K562 (cell line): ENCODE measurements at regions not wholly inside any gene's neighbourhood (a gene's known extent, or its start where the extent isn't known, plus 50 kb on each side); places are given as distances from the start of the nearest gene placed in this dataset.

Source experiments
- ATAC-seq: fragments of 200-7000 bp; cut with Tn5 transposase; 3 replicates; pipeline ENCODE4 v1.9.1; 2020; ENCODE audit warnings: moderate library complexity
- BruUV-seq: library from RNA; stranded (reverse); fragments of 400-500 nt; replicated peaks from 2 replicates; lab custom pipeline; 2021; lab: Mats Ljungman, UMichigan
- CTCF ChIA-PET: fragments of 300-600 bp; formaldehyde crosslinking; extraction: SDS; loops from one replicate; lab custom pipeline; 2021; ENCODE audit warnings: low intra/inter-chr PET ratio; lab: Yijun Ruan, JAX
- POLR2A ChIA-PET: fragments of 300-600, 350-650 bp; sonication (Branson Sonifier 250); formaldehyde crosslinking; extraction: SDS; loops from one replicate; lab custom pipeline; 2021; ENCODE audit warnings: antibody characterized with exemption, inconsistent platforms; lab: Yijun Ruan, JAX
- DNase-seq, 4 experiments: peaks; one replicate each; pipeline versions ENCODE4 v3.0.0 to v3.0.0-alpha.2; 2011 to 2018; ENCODE audit warnings: low spot score in 3 of 4, mixed read lengths in 3 of 4; ENCODE audit errors: extremely low read depth in 1 of 4
- FAIRE-seq: peaks from 2 replicates; lab custom pipeline; 2011; peaks lifted over from hg19 to GRCh38; lab: Jason Lieb, UNC
- H2AFZ ChIP-seq: 2 replicates; pipeline ENCODE4 v1.6.0; 2011; ENCODE audit warnings: low read depth, low read length, control low read depth, inconsistent platforms
- H3K27ac ChIP-seq: fragments of 200-600 bp; 3 replicates; pipeline ENCODE4 v1.8.0; 2011; ENCODE audit warnings: low read depth, mild to moderate bottlenecking, control low read depth, inconsistent platforms, low read length, moderate library complexity, mixed read lengths; ENCODE audit errors: extremely low read depth
- H3K27me3 ChIP-seq, 2 experiments: fragments of 300-600 bp in 1 of 2; 2 replicates in 1 of 2; 3 replicates in 1 of 2; pipeline versions ENCODE4 v1.6.0 to v1.8.0; 2011; ENCODE audit warnings: inconsistent platforms in 2 of 2, low read length in 2 of 2, mild to moderate bottlenecking in 1 of 2, mixed read lengths in 1 of 2, moderate library complexity in 1 of 2; ENCODE audit not compliant: control insufficient read depth in 2 of 2, insufficient read depth in 2 of 2
- H3K36me3 ChIP-seq: fragments of 300-600 bp; 3 replicates; pipeline ENCODE4 v1.8.0; 2011; ENCODE audit warnings: mild to moderate bottlenecking, low read length, inconsistent platforms; ENCODE audit not compliant: control insufficient read depth, insufficient read depth
- H3K4me1 ChIP-seq, 2 experiments: fragments of 200-600 bp in 1 of 2; replicated peaks in 1 of 2; 2 replicates in 1 of 2; 3 replicates in 1 of 2; pipeline versions ENCODE4 v1.5.1 to v1.8.0; 2011; ENCODE audit warnings: inconsistent platforms in 2 of 2, low read length in 2 of 2, mild to moderate bottlenecking in 1 of 2, mixed read lengths in 1 of 2, moderate library complexity in 1 of 2; ENCODE audit not compliant: control insufficient read depth in 2 of 2, insufficient read depth in 2 of 2
- H3K4me2 ChIP-seq: 2 replicates; pipeline ENCODE4 v1.6.1; 2011; ENCODE audit warnings: low read length, control low read depth, inconsistent platforms, mixed read lengths; ENCODE audit not compliant: insufficient read depth
- H3K4me3 ChIP-seq: fragments of 200-600 bp; sonication (generic), shearing (Covaris generic); 2 replicates; pipeline ENCODE4 v1.5.1; 2016; ENCODE audit warnings: control low read depth, inconsistent platforms
- H3K79me2 ChIP-seq: fragments of 200-600 bp; 3 replicates; pipeline ENCODE4 v1.8.0; 2011; ENCODE audit warnings: low read length, inconsistent platforms; ENCODE audit not compliant: control insufficient read depth, insufficient read depth
- H3K9ac ChIP-seq, 2 experiments: 2 replicates each; pipeline versions ENCODE4 v1.6.0 to v1.6.1; 2011; ENCODE audit warnings: low read depth in 2 of 2, low read length in 2 of 2, control low read depth in 1 of 2, inconsistent platforms in 1 of 2, mild to moderate bottlenecking in 1 of 2, mixed read lengths in 1 of 2; ENCODE audit not compliant: insufficient read depth in 1 of 2
- H3K9me1 ChIP-seq: one replicate; pipeline ENCODE4 v1.6.0; 2011; ENCODE audit warnings: inconsistent platforms, mild to moderate bottlenecking, low read length, moderate library complexity; ENCODE audit not compliant: control insufficient read depth, insufficient read depth
- H3K9me3 ChIP-seq: replicated peaks from 2 replicates; pipeline ENCODE4 v1.5.1; 2011; ENCODE audit warnings: low read depth, low read length, inconsistent platforms; ENCODE audit not compliant: control insufficient read depth, insufficient read depth
- H4K20me1 ChIP-seq: replicated peaks from 2 replicates; pipeline ENCODE4 v1.6.1; 2011; ENCODE audit warnings: low read length, inconsistent platforms, mixed read lengths; ENCODE audit not compliant: control insufficient read depth, insufficient read depth
- ARID2 ChIP-seq: fragments of 450-650 bp; IDR thresholded peaks from 2 replicates; pipeline ENCODE4 v1.6.1; 2017; ENCODE audit warnings: antibody characterized with exemption, mild to moderate bottlenecking
- BCOR ChIP-seq: fragments of 450-650 bp; IDR thresholded peaks from 2 replicates; pipeline ENCODE4 v1.6.1; 2016
- CGGBP1 ChIP-seq: fragments of 250-450 bp; sonication (Bioruptor Pico); IDR thresholded peaks from 2 replicates; pipeline ENCODE4 v1.9.0; 2021; ENCODE audit warnings: mild to moderate bottlenecking
- CREBBP ChIP-seq: IDR thresholded peaks from one replicate; pipeline ENCODE4 v1.6.1; 2012; ENCODE audit warnings: low read depth, mild to moderate bottlenecking, control low read depth, inconsistent platforms, low read length
- MEIS2 ChIP-seq: fragments of 450-650 bp; IDR thresholded peaks from 2 replicates; pipeline ENCODE4 v1.6.1; 2014; ENCODE audit warnings: mild to moderate bottlenecking; ENCODE audit not compliant: partially characterized antibody
- POLR3G ChIP-seq: IDR thresholded peaks from 2 replicates; pipeline ENCODE4 v1.6.1; 2011; ENCODE audit not compliant: insufficient read length, insufficient replicate concordance; ENCODE audit errors: extremely low read depth
- SMAD1 ChIP-seq: fragments of 150-350 bp; IDR thresholded peaks from 2 replicates; pipeline ENCODE4 v1.6.1; 2014; ENCODE audit warnings: low read length, low read depth; ENCODE audit not compliant: partially characterized antibody
- SOX6 ChIP-seq: fragments of 450-650 bp; IDR thresholded peaks from 2 replicates; pipeline ENCODE4 v1.6.1; 2014; ENCODE audit warnings: mild to moderate bottlenecking
- SPI1 ChIP-seq: IDR thresholded peaks from 2 replicates; pipeline ENCODE4 v1.6.1; 2011; ENCODE audit warnings: low read depth, low read length, control low read depth, borderline replicate concordance
- TAL1 ChIP-seq: fragments of 450-650 bp; IDR thresholded peaks from 2 replicates; pipeline ENCODE4 v1.6.1; 2016; ENCODE audit warnings: mild to moderate bottlenecking
- TCF3 ChIP-seq: sonication (generic); formaldehyde crosslinking; IDR thresholded peaks from 2 replicates; pipeline ENCODE4 v1.4.0; 2020; ENCODE audit warnings: mild to moderate bottlenecking, missing genetic modification reagents
- TRIM28 ChIP-seq: fragments of 450-650 bp; IDR thresholded peaks from 2 replicates; pipeline ENCODE4 v1.6.1; 2017
- ZNF449 ChIP-seq: fragments of 250-450 bp; sonication (Bioruptor Pico); IDR thresholded peaks from 2 replicates; pipeline ENCODE4 v1.8.0; 2022; ENCODE audit warnings: moderate library complexity, mild to moderate bottlenecking, inconsistent platforms
- ZNF561 ChIP-seq: fragments of 450-650 bp; formaldehyde crosslinking; conservative IDR thresholded peaks from 2 replicates; pipeline ENCODE4 v1.4.0; 2020; ENCODE audit warnings: mild to moderate bottlenecking, moderate library complexity
- WGBS: fragments of 100-300 bp; shearing (Covaris generic); methylation state at CpG from one replicate; pipeline ENCODE4 v1.1.6; 2016; ENCODE audit warnings: low coverage, mixed read lengths; ENCODE audit not compliant: insufficient coverage; ENCODE audit errors: missing lambda C conversion rate; 5-methylcytosine and 5-hydroxymethylcytosine counted together
- in situ Hi-C: fragments of 300-500 bp; cut with MboI; formaldehyde crosslinking; loops from 4 replicates; pipeline ENCODE4 v1.15.0; 2018; ENCODE audit warnings: inconsistent platforms, mixed read lengths
- intact Hi-C: fragments of 100-400 bp; cut with micrococcal nuclease; formaldehyde crosslinking; loops from 2 replicates; pipeline ENCODE4 v1.14.2; 2022

- ATAC-seq: no peak
- H3K79me2 ChIP-seq: no peaks in the 10 kb centered on the region
- CTCF ChIA-PET: no interaction called here
- H3K4me3 ChIP-seq: no peak overlapping the region
- 0% methylated on average over 7 of the region's 7 CpGs for WGBS
- DNase-seq: no peak
- intact Hi-C loops (no loop called here), in situ Hi-C loops (no loop called here)
- peaks cover 0 to 2% of the 10 kb centered on the region in 2 experiments; a peak in 1 of 5 replicates for H3K4me1 ChIP-seq
- H3K9me3 ChIP-seq: no peaks in the 10 kb centered on the region
- no peaks in the 10 kb centered on the region; a peak in 2 of 5 replicates for H3K27me3 ChIP-seq
- no peak for FAIRE-seq
- H3K4me2 ChIP-seq: no peak overlapping the region
- no TSS peak for BruUV-seq
- no peaks in the 10 kb centered on the region for H4K20me1 ChIP-seq
- no peak overlapping the region for H3K27ac ChIP-seq
- POLR2A ChIA-PET: interaction anchor here (1.2 kb wide), 1 partner anchor 9 kb away, joined by 3 read pairs; no protein-coding TSS in a partner anchor
- TF ChIP-seq TRIM28 (no peak), ARID2 (no peak), MEIS2 (no peak), ZNF561 (CRISPR knock-in tag) (no peak)
- no peaks in the 10 kb centered on the region for H3K9me1 ChIP-seq
- H3K9ac ChIP-seq: no peak overlapping the region
- H2AFZ ChIP-seq: no peak overlapping the region
- H3K36me3 ChIP-seq: no peaks in the 10 kb centered on the region
Measured at GRCh38 chr19:31100981-31101380, 248.3 kb downstream of the TSHZ3 start.

DNA sequence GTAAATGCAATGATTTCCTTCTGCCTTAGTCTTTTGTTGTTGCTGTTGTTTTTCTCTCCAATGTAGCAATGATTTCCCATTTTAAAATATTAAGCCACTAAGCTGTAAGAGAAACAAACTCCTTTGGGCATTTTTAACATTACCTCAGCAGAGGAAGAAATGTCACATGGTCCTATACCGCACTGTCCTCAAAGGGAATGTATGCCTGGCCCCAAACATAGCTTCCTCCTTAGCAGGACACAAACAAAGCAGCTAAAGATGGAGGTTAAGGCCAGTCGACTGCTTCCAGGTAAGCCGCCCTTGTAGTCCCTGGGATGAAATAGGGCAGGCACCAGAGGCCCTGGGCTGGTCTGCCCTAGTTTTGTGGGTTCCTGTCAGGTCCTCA lies 249.0 kb downstream of the TSHZ3 start:
- no TSS peak for BruUV-seq
- TF ChIP-seq CGGBP1 (CRISPR knock-in tag) (no peak), TCF3 (CRISPR knock-in tag) (no peak), CREBBP (no peak), POLR3G (no peak), BCOR (no peak), SMAD1 (no peak), SOX6 (no peak), TAL1 (no peak), ZNF449 (CRISPR knock-in tag) (no peak), SPI1 (no peak)

More for the DNA sequence above, 249.0 kb downstream of the TSHZ3 start:
- ATAC-seq: no peak
- ChIA-PET CTCF (no interaction called here), POLR2A (no interaction called here)
- no peak for FAIRE-seq
- no peaks in the 10 kb centered on the region; a peak in 2 of 5 replicates for H3K27me3 ChIP-seq
- in situ Hi-C loops: no loop called here
- no peak overlapping the region for H3K27ac ChIP-seq
- H3K4me1 ChIP-seq: peaks cover 0 to 3% of the 10 kb centered on the region in 2 experiments; a peak in 1 of 5 replicates
- H3K4me3 ChIP-seq: no peak overlapping the region
- H3K9me3 ChIP-seq: no peaks in the 10 kb centered on the region
- no peak overlapping the region for H2AFZ ChIP-seq
- H3K9me1 ChIP-seq: no peaks in the 10 kb centered on the region
- no peaks in the 10 kb centered on the region for H3K36me3 ChIP-seq
- H4K20me1 ChIP-seq: no peaks in the 10 kb centered on the region
- H3K9ac ChIP-seq: no peak overlapping the region
- no peak for DNase-seq
- 4% methylated on average over 3 of the region's 3 CpGs for WGBS
- no peaks in the 10 kb centered on the region for H3K79me2 ChIP-seq
- intact Hi-C loops: no loop called here
- H3K4me2 ChIP-seq: no peak overlapping the region
